PC-9 (cell line): ENCODE measurements at regions not wholly inside any gene's neighbourhood (a gene's known extent, or its start where the extent isn't known, plus 50 kb on each side); places are given as distances from the start of the nearest gene placed in this dataset.

Experiments used
- BruUV-seq: library from RNA; stranded (reverse); fragments of 400-500 nt; replicated peaks from 2 replicates; lab custom pipeline; 2021; lab: Mats Ljungman, UMichigan
- CTCF ChIA-PET: fragments of 300-600 bp; sonication (Branson Sonifier 250); formaldehyde crosslinking; loops from one replicate; lab custom pipeline; 2022; ENCODE audit warnings: antibody characterized with exemption; lab: Charles Lee
- POLR2A ChIA-PET: fragments of 300-600 bp; sonication (Branson Sonifier 250); formaldehyde crosslinking; loops from one replicate; lab custom pipeline; 2022; ENCODE audit warnings: antibody characterized with exemption; ENCODE audit not compliant: unreplicated experiment; lab: Charles Lee
- DNase-seq, 2 experiments: peaks; one replicate each; pipeline versions ENCODE4 v3.0.0 to v3.0.0-alpha.2; 2015 to 2022; ENCODE audit warnings: mixed read lengths in 1 of 2
- H2AFZ ChIP-seq: fragments of 200-600 bp; sonication (generic); 2 replicates; pipeline ENCODE4 v1.8.1; 2017; ENCODE audit warnings: antibody characterized with exemption
- H3F3A ChIP-seq: fragments of 200-600 bp; sonication (generic); 2 replicates; pipeline ENCODE4 v1.8.1; 2017; ENCODE audit warnings: antibody characterized with exemption, mild to moderate bottlenecking, low read depth; ENCODE audit not compliant: insufficient read depth
- H3K27ac ChIP-seq: fragments of 200-600 bp; sonication (generic); 2 replicates; pipeline ENCODE4 v1.6.1; 2016; ENCODE audit warnings: mixed run types
- H3K27me3 ChIP-seq: fragments of 200-600 bp; sonication (generic); 2 replicates; pipeline ENCODE4 v1.6.1; 2016; ENCODE audit warnings: low read depth, mixed run types; ENCODE audit not compliant: insufficient read depth
- H3K36me3 ChIP-seq: fragments of 200-600 bp; sonication (generic); 2 replicates; pipeline ENCODE4 v1.6.1; 2016; ENCODE audit warnings: low read depth, mixed run types
- H3K4me1 ChIP-seq: fragments of 200-600 bp; sonication (generic); replicated peaks from 2 replicates; pipeline ENCODE4 v1.6.1; 2016; ENCODE audit warnings: mixed run types; ENCODE audit not compliant: insufficient read depth
- H3K4me2 ChIP-seq: fragments of 200-600 bp; sonication (generic); 2 replicates; pipeline ENCODE4 v1.6.1; 2017; ENCODE audit warnings: mixed run types
- H3K4me3 ChIP-seq: fragments of 200-600 bp; sonication (generic); 2 replicates; pipeline ENCODE4 v1.6.1; 2016; ENCODE audit warnings: mixed run types
- H3K79me2 ChIP-seq: fragments of 200-600 bp; sonication (generic); 2 replicates; pipeline ENCODE4 v1.6.1; 2017; ENCODE audit warnings: low read depth, mixed run types
- H3K9me2 ChIP-seq: fragments of 200-600 bp; sonication (generic); 2 replicates; pipeline ENCODE4 v1.8.1; 2017; ENCODE audit warnings: mild to moderate bottlenecking; ENCODE audit not compliant: insufficient read depth
- H3K9me3 ChIP-seq: fragments of 200-600 bp; sonication (generic); 2 replicates; pipeline ENCODE4 v1.8.1; 2016; ENCODE audit warnings: low read depth; ENCODE audit not compliant: insufficient read depth
- H4K20me1 ChIP-seq: fragments of 200-600 bp; sonication (generic); 2 replicates; pipeline ENCODE4 v1.8.1; 2017; ENCODE audit not compliant: insufficient read depth
- EZH2 ChIP-seq: fragments of 200-600 bp; sonication (generic); IDR thresholded peaks from 2 replicates; pipeline ENCODE4 v1.8.0; 2017; ENCODE audit warnings: antibody characterized with exemption, low read depth
- intact Hi-C: fragments of 100-400 bp; cut with micrococcal nuclease; formaldehyde crosslinking; loops from one replicate; pipeline ENCODE4 v1.10.0; 2022; ENCODE audit not compliant: unreplicated experiment
- TF ChIP-seq, protein P1 (sequence below): fragments of 200-600 bp; sonication (generic); conservative IDR thresholded peaks from 2 replicates; pipeline ENCODE4 v1.6.1; 2017; ENCODE audit warnings: mixed run types, antibody characterized with exemption, mild to moderate bottlenecking, moderate library complexity

DNA sequence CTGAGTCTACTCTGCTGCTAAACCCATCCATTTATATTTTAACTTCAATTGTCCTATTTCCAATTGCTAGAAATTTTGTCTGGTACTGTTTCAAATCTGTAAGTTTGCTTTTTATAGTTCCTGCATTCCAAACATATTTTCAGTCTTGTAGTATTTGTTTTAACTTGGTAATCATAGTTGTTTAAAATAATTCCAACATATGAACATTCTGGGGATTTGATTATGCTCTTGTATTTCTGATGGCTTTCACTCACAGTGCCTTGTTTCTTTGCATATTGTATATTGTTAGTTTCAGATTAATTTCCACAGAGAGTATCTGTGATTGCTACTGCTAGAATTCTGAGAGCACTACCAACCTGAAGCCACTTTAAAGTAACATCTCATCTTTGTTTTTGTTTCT, 202.4 kb downstream of the ETAA1 start:
- H3K9me3 ChIP-seq, result no peaks in the 10 kb centered on the region
- H3K27ac ChIP-seq, result no peak overlapping the region
- ChIA-PET POLR2A (no interaction called here), CTCF (no interaction called here)
- H3K79me2 ChIP-seq, result no peaks in the 10 kb centered on the region
- intact Hi-C loops, result no loop called here
- no TSS peak for BruUV-seq
- no peaks in the 10 kb centered on the region for H4K20me1 ChIP-seq
- H3K9me2 ChIP-seq, result 0 out of 2 replicates have a peak, but pooled peaks cover 6% of the 10 kb centered on the region
- no peak overlapping the region for H3K4me2 ChIP-seq
- no peaks in the 10 kb centered on the region for H3K36me3 ChIP-seq
- H3K4me1 ChIP-seq, result no peaks in the 10 kb centered on the region
- DNase-seq, result no peak
- no peaks in the 10 kb centered on the region for H3K27me3 ChIP-seq
- no peak overlapping the region for H2AFZ ChIP-seq
- no peaks in the 10 kb centered on the region for H3F3A ChIP-seq
- TF ChIP-seq, protein P1, sequence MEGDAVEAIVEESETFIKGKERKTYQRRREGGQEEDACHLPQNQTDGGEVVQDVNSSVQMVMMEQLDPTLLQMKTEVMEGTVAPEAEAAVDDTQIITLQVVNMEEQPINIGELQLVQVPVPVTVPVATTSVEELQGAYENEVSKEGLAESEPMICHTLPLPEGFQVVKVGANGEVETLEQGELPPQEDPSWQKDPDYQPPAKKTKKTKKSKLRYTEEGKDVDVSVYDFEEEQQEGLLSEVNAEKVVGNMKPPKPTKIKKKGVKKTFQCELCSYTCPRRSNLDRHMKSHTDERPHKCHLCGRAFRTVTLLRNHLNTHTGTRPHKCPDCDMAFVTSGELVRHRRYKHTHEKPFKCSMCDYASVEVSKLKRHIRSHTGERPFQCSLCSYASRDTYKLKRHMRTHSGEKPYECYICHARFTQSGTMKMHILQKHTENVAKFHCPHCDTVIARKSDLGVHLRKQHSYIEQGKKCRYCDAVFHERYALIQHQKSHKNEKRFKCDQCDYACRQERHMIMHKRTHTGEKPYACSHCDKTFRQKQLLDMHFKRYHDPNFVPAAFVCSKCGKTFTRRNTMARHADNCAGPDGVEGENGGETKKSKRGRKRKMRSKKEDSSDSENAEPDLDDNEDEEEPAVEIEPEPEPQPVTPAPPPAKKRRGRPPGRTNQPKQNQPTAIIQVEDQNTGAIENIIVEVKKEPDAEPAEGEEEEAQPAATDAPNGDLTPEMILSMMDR, result no peak
- TF ChIP-seq EZH2, result no peak
- no peak overlapping the region for H3K4me3 ChIP-seq

DNA sequence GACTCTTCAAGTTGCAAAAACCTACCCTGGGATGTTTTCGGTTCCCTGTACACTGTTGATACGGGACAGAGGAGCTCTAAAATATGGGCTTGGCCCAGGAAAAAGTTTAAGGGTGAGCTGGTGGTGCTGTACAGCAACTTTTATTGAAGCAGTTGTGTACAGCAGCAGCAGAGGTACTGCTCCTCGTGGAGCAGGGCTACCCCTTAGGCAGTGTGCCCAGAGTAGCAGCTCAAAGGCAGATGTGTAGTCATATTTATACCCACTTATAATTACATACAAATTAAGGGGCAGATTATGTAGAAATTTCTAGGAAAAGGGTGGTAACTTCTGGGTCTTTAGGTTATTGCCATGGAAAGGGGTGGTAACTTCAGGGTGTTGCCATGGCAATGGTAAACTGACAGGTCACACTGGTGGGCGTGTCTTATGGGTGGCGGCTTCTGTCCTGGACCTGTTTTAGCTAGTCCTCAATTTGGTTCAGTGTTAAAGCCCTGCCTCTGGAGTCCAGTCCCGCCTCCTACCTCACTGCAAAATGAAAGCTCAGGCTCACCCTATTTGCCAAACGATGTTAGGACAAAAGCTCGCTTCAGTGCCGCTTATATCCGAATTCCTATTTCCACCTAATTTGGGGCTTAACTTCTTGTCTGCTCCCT, 203.2 kb downstream of the ETAA1 start:
- CTCF ChIA-PET, result no interaction called here

GRCh38 chr2:67600946-67601345, 203.8 kb downstream of the ETAA1 start:
- H3F3A ChIP-seq, result no peaks in the 10 kb centered on the region
- no peaks in the 10 kb centered on the region for H3K4me1 ChIP-seq
- no peak for DNase-seq
- H3K79me2 ChIP-seq, result no peaks in the 10 kb centered on the region
- intact Hi-C loops, result no loop called here
- H3K4me3 ChIP-seq, result no peak overlapping the region
- no peaks in the 10 kb centered on the region for H4K20me1 ChIP-seq
- ChIA-PET CTCF (no interaction called here), POLR2A (interaction anchor here (0.5 kb wide), 1 partner anchor 714 kb away, joined by 6 read pairs; no protein-coding TSS in a partner anchor)
- no peaks in the 10 kb centered on the region for H3K9me3 ChIP-seq
- no TSS peak for BruUV-seq
- 0 out of 2 replicates have a peak, but pooled peaks cover 3% of the 10 kb centered on the region for H3K9me2 ChIP-seq
- no peaks in the 10 kb centered on the region for H3K27me3 ChIP-seq
- H3K4me2 ChIP-seq, result no peak overlapping the region
- no peak overlapping the region for H3K27ac ChIP-seq
- H2AFZ ChIP-seq, result no peak overlapping the region
- TF ChIP-seq, protein P1, result no peak
- TF ChIP-seq EZH2, result no peak
- H3K36me3 ChIP-seq, result no peaks in the 10 kb centered on the region

More for the DNA sequence above, 203.2 kb downstream of the ETAA1 start:
- H3K79me2 ChIP-seq, result no peaks in the 10 kb centered on the region
- no peaks in the 10 kb centered on the region for H3F3A ChIP-seq
- no peak overlapping the region for H3K27ac ChIP-seq
- no peaks in the 10 kb centered on the region for H4K20me1 ChIP-seq
- H3K4me2 ChIP-seq, result no peak overlapping the region
- H3K9me2 ChIP-seq, result 0 out of 2 replicates have a peak, but pooled peaks cover 6% of the 10 kb centered on the region
- DNase-seq, result no peak
- no peak overlapping the region for H2AFZ ChIP-seq
- no peak overlapping the region for H3K4me3 ChIP-seq
- no peaks in the 10 kb centered on the region for H3K27me3 ChIP-seq
- POLR2A ChIA-PET, result no interaction called here
- no peak for TF ChIP-seq EZH2
- TF ChIP-seq, protein P1, result no peak
- no peaks in the 10 kb centered on the region for H3K4me1 ChIP-seq
- intact Hi-C loops, result no loop called here
- H3K36me3 ChIP-seq, result no peaks in the 10 kb centered on the region
- no TSS peak for BruUV-seq
- no peaks in the 10 kb centered on the region for H3K9me3 ChIP-seq
